HL-60 (cell line): ENCODE measurements at regions not wholly inside any gene's neighbourhood (a gene's known extent, or its start where the extent isn't known, plus 50 kb on each side); places are given as distances from the start of the nearest gene placed in this dataset.

ENCODE experiments used
- DNase-seq, 2 experiments: peaks; one replicate each; pipeline ENCODE4 v3.0.0-alpha.2; 2010 to 2020; ENCODE audit warnings: low read depth in 1 of 2, low spot score in 1 of 2
- H3K27ac ChIP-seq: fragments of 250-450 bp; sonication (Bioruptor Pico); replicated peaks from 2 replicates; pipeline ENCODE4 v1.5.1; 2020; ENCODE audit warnings: mild to moderate bottlenecking, moderate library complexity
- H3K27me3 ChIP-seq: fragments of 250-450 bp; sonication (Bioruptor Pico); 2 replicates; pipeline ENCODE4 v1.5.1; 2021; ENCODE audit warnings: mild to moderate bottlenecking, moderate library complexity; ENCODE audit not compliant: insufficient read depth, poor library complexity, severe bottlenecking
- H3K4me3 ChIP-seq: replicated peaks from 2 replicates; pipeline ENCODE4 v1.5.1; 2011; ENCODE audit warnings: mild to moderate bottlenecking, control low read depth, low read length; ENCODE audit not compliant: insufficient read depth
- CTCF ChIP-seq: IDR thresholded peaks from one replicate; pipeline ENCODE4 v1.5.1; 2011; ENCODE audit warnings: low read length, control low read depth, inconsistent platforms; ENCODE audit not compliant: insufficient read depth
- GABPA ChIP-seq: IDR thresholded peaks from 2 replicates; pipeline ENCODE4 v1.6.1; 2012; ENCODE audit warnings: low read depth
- POLR2AphosphoS5 ChIP-seq: IDR thresholded peaks from 2 replicates; pipeline ENCODE4 v1.6.1; 2012; ENCODE audit warnings: low read depth
- REST ChIP-seq: IDR thresholded peaks from 2 replicates; pipeline ENCODE4 v1.6.1; 2012; ENCODE audit warnings: low read depth; ENCODE audit not compliant: insufficient replicate concordance
- SPI1 ChIP-seq: IDR thresholded peaks from 2 replicates; pipeline ENCODE4 v1.6.1; 2012; ENCODE audit warnings: low read depth, mild to moderate bottlenecking, borderline replicate concordance

GRCh38 chr6:71392276-71392675, 103.7 kb downstream of the OGFRL1 start:
- DNase-seq = no peak
- Histone ChIP-seq H3K27me3 (peaks cover 3% of the 10 kb centered on the region), H3K27ac (no peak overlapping the region), H3K4me3 (no peak overlapping the region)
- no peak for TF ChIP-seq CTCF
- no peak for TF ChIP-seq GABPA
- TF ChIP-seq REST = no peak
- no peak for TF ChIP-seq SPI1
- no peak for TF ChIP-seq POLR2AphosphoS5

GRCh38 chr6:71393471-71393870, 104.9 kb downstream of the OGFRL1 start:
- H3K4me3 ChIP-seq = no peak overlapping the region
- DNase-seq = no peak
- no peak overlapping the region for H3K27ac ChIP-seq
- TF ChIP-seq SPI1 (no peak), GABPA (no peak), CTCF (no peak), POLR2AphosphoS5 (no peak), REST (no peak)
- peaks cover 3% of the 10 kb centered on the region for H3K27me3 ChIP-seq

GRCh38 chr6:71393981-71394432, 105.4 kb downstream of the OGFRL1 start:
- no peak for TF ChIP-seq CTCF
- TF ChIP-seq SPI1 = no peak
- no peak for TF ChIP-seq GABPA
- no peak for TF ChIP-seq REST
- TF ChIP-seq POLR2AphosphoS5 = no peak
- no peak for DNase-seq
- Histone ChIP-seq H3K4me3 (no peak overlapping the region), H3K27ac (no peak overlapping the region), H3K27me3 (peaks cover 3% of the 10 kb centered on the region)
